Astrocyte of the cerebellum (primary cell): ENCODE measurements at regions not wholly inside any gene's neighbourhood (a gene's known extent, or its start where the extent isn't known, plus 50 kb on each side); places are given as distances from the start of the nearest gene placed in this dataset.

Source experiments
- DNase-seq: peaks from one replicate; pipeline ENCODE4 v3.0.0-alpha.2; 2011; ENCODE audit warnings: low read depth
- H3K4me3 ChIP-seq: 2 replicates; pipeline ENCODE4 v1.5.1; 2011; ENCODE audit warnings: mild to moderate bottlenecking, low read depth, low read length, moderate library complexity
- in situ Hi-C: cut with HindIII; loops from 2 replicates; pipeline ENCODE4 v1.10.0; 2017; ENCODE audit warnings: low sequenced_read_pairs
- TF ChIP-seq, protein P1 (sequence below): IDR thresholded peaks from 2 replicates; pipeline ENCODE4 v1.5.1; 2012; ENCODE audit warnings: low read length, low read depth, moderate library complexity, mild to moderate bottlenecking; ENCODE audit errors: missing control alignments

DNA sequence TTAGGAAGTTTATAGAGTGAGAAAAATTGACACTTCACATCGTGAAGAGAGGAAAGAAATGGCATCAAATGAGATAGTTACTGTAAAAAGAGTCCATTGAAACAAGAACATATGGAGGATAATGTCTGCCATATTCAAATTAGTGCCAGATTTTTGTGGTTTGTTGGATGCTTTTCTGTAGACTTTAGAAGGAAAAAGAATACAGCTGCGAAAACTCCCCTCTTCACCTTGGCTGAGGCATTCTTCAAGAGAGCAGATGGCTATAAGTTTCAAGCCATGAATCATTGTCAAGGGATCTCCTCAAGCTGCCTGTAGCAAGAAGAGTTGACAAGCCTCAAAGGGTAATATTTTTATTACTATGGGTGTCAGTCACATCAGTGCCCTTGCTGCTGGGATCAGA is 507.4 kb upstream of the RAG2 start:
- DNase-seq, result peak; percentile 19
- H3K4me3 ChIP-seq, result no peak overlapping the region
- TF ChIP-seq, protein P1, sequence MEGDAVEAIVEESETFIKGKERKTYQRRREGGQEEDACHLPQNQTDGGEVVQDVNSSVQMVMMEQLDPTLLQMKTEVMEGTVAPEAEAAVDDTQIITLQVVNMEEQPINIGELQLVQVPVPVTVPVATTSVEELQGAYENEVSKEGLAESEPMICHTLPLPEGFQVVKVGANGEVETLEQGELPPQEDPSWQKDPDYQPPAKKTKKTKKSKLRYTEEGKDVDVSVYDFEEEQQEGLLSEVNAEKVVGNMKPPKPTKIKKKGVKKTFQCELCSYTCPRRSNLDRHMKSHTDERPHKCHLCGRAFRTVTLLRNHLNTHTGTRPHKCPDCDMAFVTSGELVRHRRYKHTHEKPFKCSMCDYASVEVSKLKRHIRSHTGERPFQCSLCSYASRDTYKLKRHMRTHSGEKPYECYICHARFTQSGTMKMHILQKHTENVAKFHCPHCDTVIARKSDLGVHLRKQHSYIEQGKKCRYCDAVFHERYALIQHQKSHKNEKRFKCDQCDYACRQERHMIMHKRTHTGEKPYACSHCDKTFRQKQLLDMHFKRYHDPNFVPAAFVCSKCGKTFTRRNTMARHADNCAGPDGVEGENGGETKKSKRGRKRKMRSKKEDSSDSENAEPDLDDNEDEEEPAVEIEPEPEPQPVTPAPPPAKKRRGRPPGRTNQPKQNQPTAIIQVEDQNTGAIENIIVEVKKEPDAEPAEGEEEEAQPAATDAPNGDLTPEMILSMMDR, result no peak
- in situ Hi-C loops, result no loop called here

DNA sequence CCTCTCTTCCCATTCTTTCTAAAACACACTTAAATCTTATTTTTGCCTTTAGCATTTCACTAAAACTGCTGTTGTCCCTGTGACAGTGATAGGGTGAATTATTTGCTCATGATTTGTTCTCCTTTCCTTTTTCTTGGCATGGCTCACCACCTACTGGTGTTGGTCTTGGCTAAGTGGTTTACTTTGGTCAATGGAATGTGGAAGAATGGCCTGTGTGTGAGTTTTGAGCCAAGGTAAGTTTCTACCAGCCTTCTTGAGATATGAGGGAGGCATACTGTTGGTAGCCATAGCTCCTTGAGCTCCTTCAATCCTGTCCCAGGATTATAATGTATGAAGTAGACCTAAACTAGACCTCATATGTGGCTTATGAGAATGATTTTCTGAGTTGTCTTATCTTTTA is 506.3 kb upstream of the RAG2 start:
- no peak for DNase-seq
- H3K4me3 ChIP-seq, result no peak overlapping the region
- in situ Hi-C loops, result no loop called here
- TF ChIP-seq, protein P1, result no peak

DNA sequence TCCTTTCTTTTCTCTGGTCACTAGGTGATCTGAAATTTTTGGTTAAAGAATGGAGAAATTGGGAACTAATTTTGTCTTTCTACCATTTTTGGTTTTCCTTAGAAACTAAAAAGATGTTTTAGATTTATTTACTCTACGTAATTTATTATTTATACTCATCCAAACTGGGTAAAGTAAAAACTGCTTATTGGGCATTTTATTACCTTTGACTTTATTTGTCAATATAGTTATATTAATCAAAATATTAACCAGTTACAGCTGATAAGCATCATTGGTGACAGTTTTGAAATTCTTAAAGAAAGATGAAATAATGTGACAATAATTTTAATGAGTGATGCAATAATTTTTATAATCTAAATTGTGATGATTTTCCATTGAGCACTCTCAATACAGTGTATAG is 502.0 kb upstream of the RAG2 start:
- in situ Hi-C loops, result no loop called here
- TF ChIP-seq, protein P1, result no peak
- H3K4me3 ChIP-seq, result no peak overlapping the region
- no peak for DNase-seq

DNA sequence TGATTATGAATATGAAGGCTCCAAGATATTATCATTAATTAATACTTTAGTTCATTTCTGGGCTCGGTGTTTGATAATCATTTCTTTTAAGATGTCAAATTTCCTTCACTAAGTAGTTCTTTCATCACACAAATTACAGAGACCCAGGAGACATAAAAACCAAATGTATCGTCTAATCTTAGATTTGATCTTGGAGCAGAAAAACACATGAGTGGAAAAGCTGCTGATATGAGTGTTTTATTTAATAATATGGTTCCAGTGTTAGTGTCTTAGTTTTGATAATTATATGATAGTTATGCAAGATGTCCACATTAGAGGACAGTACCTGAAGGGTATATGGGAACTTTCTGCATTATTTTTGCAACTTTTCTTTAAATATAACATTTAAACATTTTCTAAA is 494.5 kb upstream of the RAG2 start:
- H3K4me3 ChIP-seq, result no peak overlapping the region
- no peak for DNase-seq
- TF ChIP-seq, protein P1, result no peak
- in situ Hi-C loops, result no loop called here

DNA sequence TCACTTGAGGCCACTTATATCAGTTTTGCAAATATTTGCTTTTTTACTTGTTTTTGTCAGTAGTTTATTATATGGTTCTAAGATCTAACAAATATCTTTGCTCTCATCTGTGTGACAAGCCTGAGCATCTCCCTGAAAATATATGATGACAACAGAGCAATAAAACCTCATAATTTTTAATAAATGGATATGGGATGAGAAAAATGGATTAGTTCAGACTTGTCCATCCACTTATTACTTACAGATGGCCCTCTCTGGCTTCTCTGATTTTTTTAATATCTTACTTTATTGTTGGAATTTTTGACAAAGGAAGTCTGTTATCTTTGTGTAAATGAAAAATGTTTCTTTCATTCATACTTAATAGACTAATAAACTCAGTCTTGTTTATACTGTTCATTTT is 491.4 kb upstream of the RAG2 start:
- TF ChIP-seq, protein P1, result no peak
- no peak for DNase-seq
- in situ Hi-C loops, result no loop called here
- H3K4me3 ChIP-seq, result no peak overlapping the region

DNA sequence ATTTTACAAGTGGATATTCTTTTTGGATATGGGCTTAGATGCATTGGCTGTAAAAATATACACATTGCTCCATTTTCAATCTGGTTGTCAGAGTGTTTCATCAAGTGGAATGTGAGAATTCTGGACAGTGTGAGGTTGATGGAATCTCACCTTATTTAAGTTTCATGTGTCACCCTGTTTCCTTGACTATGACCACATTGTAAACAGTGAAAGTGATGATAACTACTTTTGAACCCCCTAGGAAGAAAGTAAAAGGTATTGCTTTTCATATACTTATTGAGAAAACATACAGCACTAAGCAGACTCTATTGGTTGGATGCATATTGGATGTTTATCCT is 490.5 kb upstream of the RAG2 start:
- in situ Hi-C loops, result no loop called here
- TF ChIP-seq, protein P1, result no peak

More for the DNA sequence above, 490.5 kb upstream of the RAG2 start:
- H3K4me3 ChIP-seq, result no peak overlapping the region
- DNase-seq, result no peak
